WTC11 (cell line): ENCODE measurements at regions not wholly inside any gene's neighbourhood (a gene's known extent, or its start where the extent isn't known, plus 50 kb on each side); places are given as distances from the start of the nearest gene placed in this dataset.
A peak's percentile ranks its signal among the peaks of the same experiment; 100 is the strongest.

Experiments
- ATAC-seq: fragments of 200-7000 bp; cut with Tn5 transposase; 2 replicates; pipeline ENCODE4 v1.10.0; 2021; ENCODE audit warnings: mild to moderate bottlenecking, moderate library complexity
- CTCF ChIA-PET: fragments of 300-600 bp; sonication (Branson Sonifier 250); formaldehyde crosslinking; loops from one replicate; lab custom pipeline; 2021; ENCODE audit warnings: antibody characterized with exemption; lab: Charles Lee
- POLR2A ChIA-PET: fragments of 350-600 bp; sonication (Branson Sonifier 250); formaldehyde crosslinking; loops from one replicate; lab custom pipeline; 2021; ENCODE audit warnings: antibody characterized with exemption; lab: Charles Lee
- DNase-seq: peaks from one replicate; pipeline ENCODE4 v3.0.0; 2021; ENCODE audit warnings: low spot score
- H3K27ac Mint-ChIP-seq: 2 replicates; pipeline ENCODE4 v1.8.0; 2021; ENCODE audit warnings: mixed read lengths
- H3K27me3 Mint-ChIP-seq: 2 replicates; pipeline ENCODE4 v1.8.0; 2021; ENCODE audit warnings: low read depth, mild to moderate bottlenecking, moderate library complexity, mixed read lengths
- H3K36me3 Mint-ChIP-seq: 2 replicates; pipeline ENCODE4 v1.8.0; 2021; ENCODE audit warnings: mixed read lengths
- H3K4me1 Mint-ChIP-seq: 2 replicates; pipeline ENCODE4 v1.8.0; 2022; ENCODE audit warnings: mixed read lengths
- H3K4me3 Mint-ChIP-seq: 2 replicates; pipeline ENCODE4 v1.8.0; 2021; ENCODE audit warnings: mild to moderate bottlenecking, moderate library complexity, mixed read lengths
- H3K9me3 Mint-ChIP-seq: 2 replicates; pipeline ENCODE4 v1.8.0; 2021; ENCODE audit warnings: mixed read lengths
- ATF2 ChIP-seq: sonication (generic); formaldehyde crosslinking; IDR thresholded peaks from 2 replicates; pipeline ENCODE4 v1.8.1; 2022; ENCODE audit warnings: low read depth, missing genetic modification reagents, borderline replicate concordance
- CTCF ChIP-seq: fragments of 200-600 bp; IDR thresholded peaks from 2 replicates; pipeline ENCODE4 v1.8.0; 2022; ENCODE audit warnings: antibody characterized with exemption
- E2F4 ChIP-seq: sonication (generic); formaldehyde crosslinking; IDR thresholded peaks from 2 replicates; pipeline ENCODE4 v1.8.1; 2022; ENCODE audit warnings: low read depth, mild to moderate bottlenecking, moderate library complexity, missing genetic modification reagents, borderline replicate concordance
- E2F5 ChIP-seq: sonication (generic); formaldehyde crosslinking; IDR thresholded peaks from 2 replicates; pipeline ENCODE4 v1.8.1; 2022; ENCODE audit warnings: mild to moderate bottlenecking, moderate library complexity, missing genetic modification reagents
- ESRRA ChIP-seq: sonication (generic); formaldehyde crosslinking; IDR thresholded peaks from 2 replicates; pipeline ENCODE4 v1.8.1; 2022; ENCODE audit warnings: mild to moderate bottlenecking, missing genetic modification reagents, borderline replicate concordance
- FOXP4 ChIP-seq: sonication (generic); formaldehyde crosslinking; IDR thresholded peaks from 2 replicates; pipeline ENCODE4 v1.8.0; 2022; ENCODE audit warnings: mild to moderate bottlenecking, missing genetic modification reagents
- MXD4 ChIP-seq: fragments of 250-450 bp; sonication (Bioruptor Pico); IDR thresholded peaks from 2 replicates; pipeline ENCODE4 v1.8.0; 2021; ENCODE audit warnings: mild to moderate bottlenecking, moderate library complexity, borderline replicate concordance
- NFE2L1 ChIP-seq: sonication (generic); formaldehyde crosslinking; IDR thresholded peaks from 2 replicates; pipeline ENCODE4 v1.8.1; 2023; ENCODE audit warnings: missing genetic modification reagents
- NR3C1 ChIP-seq: sonication (generic); formaldehyde crosslinking; conservative IDR thresholded peaks from 2 replicates; pipeline ENCODE4 v1.8.1; 2023; ENCODE audit warnings: low read depth, mild to moderate bottlenecking, missing genetic modification reagents
- PRDM15 ChIP-seq: sonication (generic); formaldehyde crosslinking; IDR thresholded peaks from 2 replicates; pipeline ENCODE4 v1.8.0; 2022; ENCODE audit warnings: missing genetic modification reagents
- TCF7 ChIP-seq: sonication (generic); formaldehyde crosslinking; IDR thresholded peaks from 2 replicates; pipeline ENCODE4 v1.8.0; 2022; ENCODE audit warnings: mild to moderate bottlenecking, low read depth, missing genetic modification reagents, moderate library complexity
- ZBTB21 ChIP-seq: sonication (generic); formaldehyde crosslinking; IDR thresholded peaks from 2 replicates; pipeline ENCODE4 v1.8.1; 2023; ENCODE audit warnings: mild to moderate bottlenecking, missing genetic modification reagents, borderline replicate concordance
- ZNF219 ChIP-seq: sonication (generic); formaldehyde crosslinking; IDR thresholded peaks from 2 replicates; pipeline ENCODE4 v1.8.0; 2023; ENCODE audit warnings: missing genetic modification reagents, mild to moderate bottlenecking, borderline replicate concordance
- ZNF263 ChIP-seq: sonication (generic); formaldehyde crosslinking; IDR thresholded peaks from 2 replicates; pipeline ENCODE4 v1.8.1; 2022; ENCODE audit warnings: low read depth, mild to moderate bottlenecking, moderate library complexity, missing genetic modification reagents
- ZNF281 ChIP-seq: sonication (generic); formaldehyde crosslinking; IDR thresholded peaks from 2 replicates; pipeline ENCODE4 v1.8.0; 2023; ENCODE audit warnings: mild to moderate bottlenecking, missing genetic modification reagents
- ZNF425 ChIP-seq: fragments of 250-450 bp; sonication (Bioruptor Pico); conservative IDR thresholded peaks from 2 replicates; pipeline ENCODE4 v1.9.0; 2021; ENCODE audit warnings: mild to moderate bottlenecking

- DNase-seq (peak; percentile 48), ATAC-seq (peak; percentile 6)
- Mint-ChIP-seq H3K4me3 (peak overlapping the region; percentile 66), H3K36me3 (peaks cover 4% of the 10 kb centered on the region; the same call in 1 of the 2 replicates), H3K27me3 (peaks cover 6% of the 10 kb centered on the region), H3K4me1 (peaks cover 69% of the 10 kb centered on the region), H3K9me3 (no peaks in the 10 kb centered on the region), H3K27ac (no peak overlapping the region)
- TF ChIP-seq MXD4 (no peak), FOXP4 (CRISPR knock-in tag) (no peak), ZNF425 (CRISPR knock-in tag) (no peak), E2F4 (CRISPR knock-in tag) (no peak), ZNF281 (CRISPR knock-in tag) (no peak), NFE2L1 (CRISPR knock-in tag) (no peak), TCF7 (CRISPR knock-in tag) (no peak), ZNF263 (CRISPR knock-in tag) (no peak)
- ChIA-PET CTCF (no interaction called here), POLR2A (no interaction called here)
Measured at GRCh38 chrX:39820938-39821708, 276.6 kb downstream of the BCOR start.

GRCh38 chrX:39821709-39822095 is 276.1 kb downstream of the BCOR start:
- no peaks in the 10 kb centered on the region for H3K9me3 Mint-ChIP-seq
- no peak overlapping the region for H3K27ac Mint-ChIP-seq
- peaks cover 4% of the 10 kb centered on the region; the same call in 1 of the 2 replicates for H3K36me3 Mint-ChIP-seq
- CTCF ChIA-PET = interaction anchor here (1.3 kb wide), 1 partner anchor 19 kb away, joined by 6 read pairs; no protein-coding TSS in a partner anchor
- DNase-seq (peak; percentile 19), ATAC-seq (no peak)
- POLR2A ChIA-PET = no interaction called here
- H3K4me3 Mint-ChIP-seq = peak overlapping the region; percentile 56
- peaks cover 64% of the 10 kb centered on the region for H3K4me1 Mint-ChIP-seq
- peaks cover 8% of the 10 kb centered on the region for H3K27me3 Mint-ChIP-seq
- TF ChIP-seq CTCF (no peak), ESRRA (CRISPR knock-in tag) (no peak), ZBTB21 (no peak), PRDM15 (CRISPR knock-in tag) (no peak), ZNF219 (CRISPR knock-in tag) (no peak), NR3C1 (CRISPR knock-in tag) (no peak), ATF2 (CRISPR knock-in tag) (no peak), E2F5 (CRISPR knock-in tag) (no peak)
